ENCODE measurements at regions not wholly inside any gene's neighbourhood (a gene's known extent, or its start where the extent isn't known, plus 50 kb on each side); places are given as distances from the start of the nearest gene placed in this dataset.
"Not testable (repeated sequence)": the region's sequence is repeated elsewhere in the genome, so short reads cannot be mapped to it uniquely, and the experiment has no call there.

- TF ChIP-seq, protein P1, sequence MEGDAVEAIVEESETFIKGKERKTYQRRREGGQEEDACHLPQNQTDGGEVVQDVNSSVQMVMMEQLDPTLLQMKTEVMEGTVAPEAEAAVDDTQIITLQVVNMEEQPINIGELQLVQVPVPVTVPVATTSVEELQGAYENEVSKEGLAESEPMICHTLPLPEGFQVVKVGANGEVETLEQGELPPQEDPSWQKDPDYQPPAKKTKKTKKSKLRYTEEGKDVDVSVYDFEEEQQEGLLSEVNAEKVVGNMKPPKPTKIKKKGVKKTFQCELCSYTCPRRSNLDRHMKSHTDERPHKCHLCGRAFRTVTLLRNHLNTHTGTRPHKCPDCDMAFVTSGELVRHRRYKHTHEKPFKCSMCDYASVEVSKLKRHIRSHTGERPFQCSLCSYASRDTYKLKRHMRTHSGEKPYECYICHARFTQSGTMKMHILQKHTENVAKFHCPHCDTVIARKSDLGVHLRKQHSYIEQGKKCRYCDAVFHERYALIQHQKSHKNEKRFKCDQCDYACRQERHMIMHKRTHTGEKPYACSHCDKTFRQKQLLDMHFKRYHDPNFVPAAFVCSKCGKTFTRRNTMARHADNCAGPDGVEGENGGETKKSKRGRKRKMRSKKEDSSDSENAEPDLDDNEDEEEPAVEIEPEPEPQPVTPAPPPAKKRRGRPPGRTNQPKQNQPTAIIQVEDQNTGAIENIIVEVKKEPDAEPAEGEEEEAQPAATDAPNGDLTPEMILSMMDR (IDR thresholded peaks at IDR 0.05; ENCODE audit: low read depth, low read length, poor library complexity, severe bottlenecking): not testable (repeated sequence)
- TF ChIP-seq EZH2phosphoT487 (IDR thresholded peaks at IDR 0.05; ENCODE audit: borderline replicate concordance, low read length): not testable (repeated sequence)
Observed at GRCh38 chrX:146119074-146119473, 301.4 kb downstream of the SLITRK2 start.
